CD8-positive, alpha-beta memory T cell (primary cell): ENCODE measurements at regions not wholly inside any gene's neighbourhood (a gene's known extent, or its start where the extent isn't known, plus 50 kb on each side); places are given as distances from the start of the nearest gene placed in this dataset.
A peak's percentile ranks its signal among the peaks of the same experiment; 100 is the strongest.
"Not testable (repeated sequence)": the region's sequence is repeated elsewhere in the genome, so short reads cannot be mapped to it uniquely, and the experiment has no call there.

ENCODE experiments used
- CTCF ChIA-PET: fragments of 350-600 bp; sonication (Branson Sonifier 250); formaldehyde crosslinking; loops from one replicate; lab custom pipeline; 2021; ENCODE audit warnings: antibody characterized with exemption; lab: Charles Lee
- POLR2A ChIA-PET: fragments of 350-600 bp; sonication (Branson Sonifier 250); formaldehyde crosslinking; loops from one replicate; lab custom pipeline; 2021; ENCODE audit warnings: antibody characterized with exemption; lab: Charles Lee
- DNase-seq, 5 donors: peaks; one replicate each; pipeline versions ENCODE4 v3.0.0 to v3.0.0-alpha.2; 2020 to 2022; ENCODE audit warnings: mixed read lengths in 1 of 5
- H3K27ac ChIP-seq: one replicate; pipeline ENCODE4 v1.7.0; 2013; ENCODE audit warnings: low read depth, mild to moderate bottlenecking, low read length, moderate library complexity
- H3K27me3 ChIP-seq: 2 replicates; pipeline ENCODE4 v1.7.0; 2013; ENCODE audit warnings: low read length, mild to moderate bottlenecking; ENCODE audit not compliant: insufficient read depth, poor library complexity, severe bottlenecking
- H3K36me3 ChIP-seq: 2 replicates; pipeline ENCODE4 v1.7.0; 2013; ENCODE audit warnings: mild to moderate bottlenecking, low read length, moderate library complexity; ENCODE audit not compliant: insufficient read depth
- H3K4me1 ChIP-seq: 2 replicates; pipeline ENCODE4 v1.7.0; 2013; ENCODE audit warnings: mild to moderate bottlenecking, low read length, moderate library complexity; ENCODE audit not compliant: insufficient read depth
- H3K4me3 ChIP-seq: 2 replicates; pipeline ENCODE4 v1.7.0; 2013; ENCODE audit warnings: mild to moderate bottlenecking, low read length
- H3K9me3 ChIP-seq: 2 replicates; pipeline ENCODE4 v1.7.0; 2013; ENCODE audit warnings: mild to moderate bottlenecking, low read length
- H3K27ac Mint-ChIP-seq, 8 donors: one replicate each; pipeline ENCODE4 v1.8.0; 2020 to 2021; ENCODE audit warnings: mixed read lengths in 8 of 8, mild to moderate bottlenecking in 6 of 8, inconsistent platforms in 3 of 8, moderate library complexity in 3 of 8
- H3K27me3 Mint-ChIP-seq, 2 donors: one replicate each; pipeline ENCODE4 v1.8.0; 2020 to 2021; ENCODE audit warnings: mixed read lengths in 2 of 2, mild to moderate bottlenecking in 1 of 2, moderate library complexity in 1 of 2
- H3K36me3 Mint-ChIP-seq, 3 donors: one replicate each; pipeline ENCODE4 v1.8.0; 2020 to 2021; ENCODE audit warnings: mixed read lengths in 3 of 3, inconsistent platforms in 1 of 3, mild to moderate bottlenecking in 1 of 3
- H3K4me1 Mint-ChIP-seq, 3 donors: one replicate each; pipeline ENCODE4 v1.8.0; 2020 to 2021; ENCODE audit warnings: mixed read lengths in 3 of 3, inconsistent platforms in 1 of 3, mild to moderate bottlenecking in 1 of 3
- H3K4me3 Mint-ChIP-seq, 7 donors: one replicate each; pipeline ENCODE4 v1.8.0; 2020 to 2021; ENCODE audit warnings: mixed read lengths in 7 of 7, mild to moderate bottlenecking in 6 of 7, moderate library complexity in 4 of 7, inconsistent platforms in 2 of 7
- H3K9me3 Mint-ChIP-seq, 5 donors: one replicate each; pipeline ENCODE4 v1.8.0; 2020 to 2022; ENCODE audit warnings: mixed read lengths in 5 of 5, mild to moderate bottlenecking in 3 of 5, moderate library complexity in 2 of 5, inconsistent platforms in 1 of 5

DNA sequence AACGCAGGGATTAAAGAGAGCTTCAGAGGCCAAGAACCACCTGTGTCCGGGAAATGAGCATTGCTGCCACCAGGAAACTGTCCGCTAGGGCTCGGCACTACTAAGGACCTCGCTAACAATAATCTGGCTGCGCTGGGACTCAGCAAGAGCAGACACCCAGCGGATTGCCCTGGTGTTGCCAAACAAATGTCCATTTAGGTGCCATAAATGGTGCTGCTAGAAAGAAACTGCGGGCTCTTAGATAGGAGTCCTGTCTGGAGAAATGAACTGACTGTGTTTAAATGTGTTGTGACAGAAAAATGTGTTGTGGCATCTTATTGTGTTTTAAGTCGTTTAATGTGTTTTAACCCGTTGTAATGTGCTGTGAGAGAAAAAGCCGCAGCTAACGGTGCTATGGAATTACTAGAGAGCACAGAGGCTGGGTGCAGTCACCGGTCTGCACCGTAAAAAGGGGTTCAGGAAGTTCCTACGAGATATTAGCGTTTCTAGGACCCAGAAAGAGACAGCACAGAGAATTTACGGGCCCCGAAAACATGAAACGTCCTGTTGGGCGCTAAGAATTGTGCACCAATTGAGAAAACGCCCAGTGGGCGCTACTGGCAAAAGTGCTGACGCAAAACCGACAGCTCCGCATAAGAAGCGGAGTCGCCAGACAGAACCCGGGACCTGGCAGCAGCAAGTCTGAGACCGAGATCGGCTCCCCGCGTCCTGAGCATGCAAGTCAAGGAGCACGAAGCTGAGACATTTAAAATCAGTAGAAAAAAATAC, 90.6 kb downstream of the ANXA2R start:
- peak; percentile 61 to 85 (median 64) for DNase-seq
- Histone ChIP-seq H3K4me3 (peak overlapping the region; percentile 97), H3K4me1 (peaks cover 27% of the 10 kb centered on the region), H3K27me3 (no peaks in the 10 kb centered on the region), H3K9me3 (no peaks in the 10 kb centered on the region), H3K27ac (peak overlapping the region; percentile 98), H3K36me3 (no peaks in the 10 kb centered on the region)
- Mint-ChIP-seq H3K27me3 (peaks cover 0 to 18% of the 10 kb centered on the region in 2 donors), H3K4me1 (peaks cover 29 to 50% (median 39%) of the 10 kb centered on the region in 3 donors), H3K9me3 (peaks cover 0 to 18% (median 7%) of the 10 kb centered on the region in 5 donors), H3K4me3 (peak overlapping the region; percentile 91 to 98 (median 95)), H3K27ac (peak overlapping the region; percentile 99 to 100 (median 100)), H3K36me3 (peaks cover 4 to 26% (median 10%) of the 10 kb centered on the region in 3 donors)
- CTCF ChIA-PET = interaction anchor here (0.8 to 9.1 kb wide), 27 partner anchors 8 to 448 kb away, joined by 3 to 113 read pairs (median 5); partner anchors contain the start of genes ANXA2R and ZNF131
- POLR2A ChIA-PET = interaction anchor here (0.6 to 7.7 kb wide), 18 partner anchors 26 to 1046 kb away, joined by 3 to 274 read pairs (median 10); partner anchors contain the start of genes ANXA2R, RIMOC1, TMEM267 and ZNF131

DNA sequence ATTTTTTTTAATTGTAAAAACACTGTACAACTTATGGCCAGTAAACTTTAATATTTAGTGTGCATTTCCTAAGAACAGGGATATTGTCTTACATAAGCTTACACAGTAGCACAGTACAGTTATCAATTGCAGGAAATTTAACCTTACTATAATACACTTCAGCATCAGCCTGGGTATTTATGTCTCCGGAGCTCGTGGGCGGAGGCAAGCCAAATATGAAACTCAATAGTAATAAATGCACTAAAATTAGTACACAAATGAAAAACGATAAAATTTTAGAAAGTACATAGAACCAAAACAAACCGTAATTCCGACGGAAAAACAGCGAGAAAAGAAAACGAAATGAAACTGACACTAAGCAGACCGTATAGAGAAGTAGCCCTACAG, 91.2 kb downstream of the ANXA2R start:
- peak overlapping the region; percentile 97 for H3K4me3 ChIP-seq
- POLR2A ChIA-PET = interaction anchor here (0.6 to 7.7 kb wide), 11 partner anchors 40 to 535 kb away, joined by 3 to 274 read pairs (median 25); partner anchors contain the start of genes ANXA2R, TMEM267 and ZNF131
- H3K27ac Mint-ChIP-seq = peak overlapping the region; percentile 99 to 100 (median 100)

DNA sequence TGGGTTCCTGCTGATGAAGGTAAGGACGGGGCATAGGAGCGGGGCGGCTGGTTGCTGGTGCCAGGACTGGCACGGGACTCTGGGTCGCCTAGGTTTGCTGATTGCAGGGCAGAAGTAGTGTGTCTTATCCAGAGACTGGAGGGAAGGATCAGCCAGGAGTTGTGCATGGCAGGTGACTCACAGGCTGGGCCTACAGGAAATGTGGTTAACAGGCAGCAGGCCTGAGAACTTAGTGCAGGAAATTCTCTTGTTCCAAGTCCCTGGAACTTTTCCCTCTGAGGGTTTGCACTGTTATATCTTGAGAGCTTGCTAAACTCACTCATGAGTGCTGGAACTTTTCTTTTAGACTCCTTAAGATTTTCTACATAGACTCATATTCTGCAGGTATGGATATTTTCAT, 95.1 kb downstream of the ANXA2R start:
- no peaks in the 10 kb centered on the region for H3K36me3 ChIP-seq
- CTCF ChIA-PET = no interaction called here
- H3K9me3 ChIP-seq = no peaks in the 10 kb centered on the region
- POLR2A ChIA-PET = no interaction called here
- peaks cover 5% of the 10 kb centered on the region for H3K4me1 ChIP-seq
- Mint-ChIP-seq H3K4me3 (peak overlapping the region in 1 of 7 donors; percentile 55), H3K4me1 (peaks cover 12 to 21% (median 13%) of the 10 kb centered on the region in 3 donors), H3K36me3 (peaks cover 0 to 8% (median 6%) of the 10 kb centered on the region in 3 donors), H3K27ac (no peak overlapping the region), H3K27me3 (peaks cover 0 to 3% of the 10 kb centered on the region in 2 donors), H3K9me3 (no peaks in the 10 kb centered on the region)
- no peak for DNase-seq
- H3K27me3 ChIP-seq = no peaks in the 10 kb centered on the region
- no peak overlapping the region for H3K27ac ChIP-seq
- H3K4me3 ChIP-seq = no peak overlapping the region

More for the DNA sequence above, 91.2 kb downstream of the ANXA2R start:
- peak overlapping the region; percentile 98 for H3K27ac ChIP-seq
- H3K9me3 ChIP-seq = no peaks in the 10 kb centered on the region
- peaks cover 27% of the 10 kb centered on the region for H3K4me1 ChIP-seq
- H3K27me3 ChIP-seq = no peaks in the 10 kb centered on the region
- DNase-seq = no peak
- H3K36me3 ChIP-seq = no peaks in the 10 kb centered on the region
- peaks cover 0 to 12% (median 6%) of the 10 kb centered on the region in 5 donors for H3K9me3 Mint-ChIP-seq
- peaks cover 29 to 50% (median 39%) of the 10 kb centered on the region in 3 donors for H3K4me1 Mint-ChIP-seq
- CTCF ChIA-PET = interaction anchor here (0.8 to 9.1 kb wide), 19 partner anchors 9 to 448 kb away, joined by 3 to 113 read pairs (median 10); partner anchors contain the start of genes ANXA2R and ZNF131
- peaks cover 0 to 18% of the 10 kb centered on the region in 2 donors for H3K27me3 Mint-ChIP-seq
- H3K36me3 Mint-ChIP-seq = peaks cover 5 to 24% (median 7%) of the 10 kb centered on the region in 3 donors
- peak overlapping the region; percentile 91 to 98 (median 95) for H3K4me3 Mint-ChIP-seq

DNA sequence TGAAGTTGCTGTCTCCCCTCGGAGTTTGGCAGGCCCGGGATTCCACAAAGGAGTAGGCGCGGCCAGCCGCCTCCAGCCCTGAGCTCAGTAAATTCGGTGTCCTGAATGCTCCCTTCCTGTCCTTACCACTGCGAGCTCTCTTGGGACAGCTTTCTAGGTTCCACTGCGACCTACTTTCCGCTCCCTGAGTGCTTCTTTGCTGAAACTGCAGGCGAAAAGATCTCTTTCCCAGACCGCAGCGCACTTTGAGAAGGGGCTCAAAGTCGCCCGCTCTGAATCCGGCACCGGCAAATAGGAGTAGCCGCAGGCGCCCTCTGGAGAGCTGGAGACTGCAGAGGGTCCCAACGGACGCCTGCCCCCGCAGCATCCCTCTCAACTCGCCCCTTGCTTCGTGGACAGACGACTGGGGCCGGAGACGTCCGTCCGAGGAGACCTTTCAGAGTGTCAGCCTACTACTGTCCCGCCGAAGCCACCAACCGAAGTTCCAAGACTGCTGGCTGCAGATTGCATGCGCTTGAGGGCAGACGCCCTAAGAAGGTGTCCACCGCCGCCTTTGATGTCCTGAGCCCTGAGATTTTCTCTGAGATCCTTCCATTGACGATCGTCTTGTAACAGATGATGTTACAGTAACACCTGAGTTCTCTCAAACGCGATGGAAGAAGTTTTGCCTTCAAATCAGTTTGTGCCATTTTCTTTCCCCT, 96.0 kb downstream of the ANXA2R start:
- H3K4me3 ChIP-seq = no peak overlapping the region
- Mint-ChIP-seq H3K27ac (peak overlapping the region in 1 of 8 donors; percentile 33), H3K4me3 (no peak overlapping the region), H3K9me3 (no peaks in the 10 kb centered on the region), H3K27me3 (peaks cover 0 to 3% of the 10 kb centered on the region in 2 donors), H3K4me1 (peaks cover 3 to 12% (median 6%) of the 10 kb centered on the region in 3 donors), H3K36me3 (peaks cover 0 to 6% (median 3%) of the 10 kb centered on the region in 3 donors)
- ChIA-PET CTCF (no interaction called here), POLR2A (no interaction called here)
- peaks cover 5% of the 10 kb centered on the region for H3K4me1 ChIP-seq
- H3K27ac ChIP-seq = no peak overlapping the region
- H3K9me3 ChIP-seq = no peaks in the 10 kb centered on the region
- no peaks in the 10 kb centered on the region for H3K27me3 ChIP-seq
- no peaks in the 10 kb centered on the region for H3K36me3 ChIP-seq
- no peak for DNase-seq

DNA sequence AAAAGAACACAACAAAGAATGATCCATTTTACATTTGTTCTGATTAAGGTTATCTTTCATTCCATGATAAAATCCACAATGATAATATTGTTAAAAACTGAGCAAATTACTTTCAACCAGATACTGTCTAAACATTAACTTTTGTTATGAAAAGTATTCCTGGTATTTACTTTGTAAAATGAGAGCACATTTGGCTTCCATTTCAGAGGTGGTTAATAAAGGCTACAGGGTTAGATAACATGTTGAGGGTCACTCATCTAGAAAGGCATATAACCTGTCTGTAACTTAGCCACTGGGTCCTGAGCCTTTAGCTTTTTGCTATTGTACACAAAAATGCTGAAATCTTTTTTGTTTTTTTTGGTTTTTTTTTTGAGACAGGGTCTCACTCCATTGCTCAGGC, 99.3 kb downstream of the ANXA2R start:
- H3K27ac Mint-ChIP-seq = no peak overlapping the region
- no peaks in the 10 kb centered on the region for H3K27me3 ChIP-seq
- H3K4me3 ChIP-seq = no peak overlapping the region
- H3K36me3 ChIP-seq = no peaks in the 10 kb centered on the region
- no peak for DNase-seq
- no peaks in the 10 kb centered on the region for H3K9me3 ChIP-seq
- CTCF ChIA-PET = interaction anchor here (1.0 to 2.7 kb wide), 2 partner anchors 9 to 52 kb away, joined by 4 to 12 read pairs; no protein-coding TSS in a partner anchor
- peaks cover 2 to 6% (median 4%) of the 10 kb centered on the region in 3 donors for H3K36me3 Mint-ChIP-seq
- peaks cover 0 to 3% of the 10 kb centered on the region in 2 donors for H3K27me3 Mint-ChIP-seq
- H3K4me3 Mint-ChIP-seq = no peak overlapping the region
- H3K9me3 Mint-ChIP-seq = peaks cover 0 to 4% (median 0%) of the 10 kb centered on the region in 5 donors
- no peak overlapping the region for H3K27ac ChIP-seq
- H3K4me1 Mint-ChIP-seq = peaks cover 0 to 2% (median 0%) of the 10 kb centered on the region in 3 donors
- POLR2A ChIA-PET = no interaction called here
- no peaks in the 10 kb centered on the region for H3K4me1 ChIP-seq

DNA sequence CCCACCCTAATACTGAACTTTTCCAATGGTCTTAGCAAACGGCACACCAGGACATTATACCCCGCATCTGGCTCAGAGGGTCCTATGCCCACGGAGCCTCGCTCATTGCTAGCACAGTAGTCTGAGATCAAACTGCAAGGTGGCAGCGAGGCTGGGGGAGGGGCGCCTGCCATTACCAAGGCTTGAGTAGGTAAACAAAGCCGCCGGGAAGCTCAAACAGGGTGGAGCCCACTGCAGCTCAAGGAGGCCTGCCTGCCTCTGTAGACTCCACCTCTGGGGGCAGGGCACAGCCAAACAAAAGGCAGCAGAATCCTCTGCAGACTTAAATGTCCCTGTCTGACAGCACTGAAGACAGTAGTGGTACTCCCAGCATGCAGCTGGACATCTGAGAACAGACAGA, 108.1 kb downstream of the ANXA2R start:
- H3K4me3 Mint-ChIP-seq, H3K27me3 Mint-ChIP-seq, H3K27ac ChIP-seq, H3K27me3 ChIP-seq, H3K4me1 Mint-ChIP-seq, H3K4me1 ChIP-seq, H3K9me3 Mint-ChIP-seq, H3K36me3 ChIP-seq, DNase-seq, H3K27ac Mint-ChIP-seq, POLR2A ChIA-PET, H3K4me3 ChIP-seq, H3K9me3 ChIP-seq: not testable (repeated sequence)
- CTCF ChIA-PET = interaction anchor here (1.5 kb wide), 1 partner anchor 23 kb away, joined by 4 read pairs; no protein-coding TSS in a partner anchor
- peaks cover 3 to 14% (median 4%) of the 10 kb centered on the region in 3 donors for H3K36me3 Mint-ChIP-seq

DNA sequence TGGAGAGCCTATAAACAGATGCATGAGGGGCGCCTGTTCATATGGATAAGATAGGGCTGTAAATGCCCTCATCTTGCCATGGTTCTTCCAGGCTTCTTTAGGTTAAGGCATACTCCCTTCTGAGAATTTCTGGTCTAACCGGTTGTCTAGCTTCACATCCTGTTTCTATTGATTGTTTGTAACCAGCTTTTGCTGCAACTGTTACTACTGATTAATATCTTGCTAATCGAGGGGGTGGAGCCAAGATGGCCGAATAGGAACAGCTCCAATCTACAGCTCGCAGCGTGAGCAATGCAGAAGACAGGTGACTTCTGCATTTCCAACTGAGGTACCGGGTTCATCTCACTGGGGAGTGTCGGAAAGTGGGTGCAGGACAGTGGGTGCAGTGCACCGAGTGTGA, 108.7 kb downstream of the ANXA2R start:
- H3K4me3 Mint-ChIP-seq, H3K9me3 Mint-ChIP-seq, H3K9me3 ChIP-seq, H3K36me3 ChIP-seq, H3K4me1 Mint-ChIP-seq, H3K27me3 Mint-ChIP-seq, DNase-seq, H3K27me3 ChIP-seq, H3K4me1 ChIP-seq, POLR2A ChIA-PET, H3K4me3 ChIP-seq, H3K27ac ChIP-seq: not testable (repeated sequence)
- CTCF ChIA-PET = interaction anchor here (1.5 kb wide), 1 partner anchor 23 kb away, joined by 4 read pairs; no protein-coding TSS in a partner anchor
- Mint-ChIP-seq H3K27ac (peak overlapping the region in 1 of 8 donors; percentile 68), H3K36me3 (peaks cover 3 to 14% (median 4%) of the 10 kb centered on the region in 3 donors)
